ENCODE measurements at regions not wholly inside any gene's neighbourhood (a gene's known extent, or its start where the extent isn't known, plus 50 kb on each side); places are given as distances from the start of the nearest gene placed in this dataset.

- no TSS peak for BruUV-seq (replicated peaks)
- dilution Hi-C loops (cut with MboI; ENCODE audit: extremely low pct_ligation_motif_present, low sequenced_read_pairs) = no loop called here
Observed at GRCh38 chr13:81080911-81081454, 740.1 kb upstream of the SPRY2 start.

More at GRCh38 chr13:81080911-81081454, 740.1 kb upstream of the SPRY2 start:
- FAIRE-seq (no peak), DNase-seq (ENCODE audit: low read depth, low spot score) (no peak)
- Histone ChIP-seq H3K9ac (replicated peaks; ENCODE audit: extremely low read depth, insufficient read depth, low read length) (no peak overlapping the region), H3K27me3 (ENCODE audit: control insufficient read depth in 2 of 2, insufficient read depth in 2 of 2, low read length in 2 of 2) (no peaks in the 10 kb centered on the region), H4K20me1 (replicated peaks; ENCODE audit: control insufficient read depth, extremely low read depth, insufficient read depth, low read length) (no peaks in the 10 kb centered on the region), H3K27ac (ENCODE audit: insufficient read depth, low read depth, low read length) (no peak overlapping the region), H3K4me3 (replicated peaks in 1 of 3; ENCODE audit: insufficient read depth in 1 of 3, low read depth in 1 of 3, low read length in 3 of 3) (no peak overlapping the region), H3K36me3 (ENCODE audit: control insufficient read depth in 2 of 2, extremely low read depth in 1 of 2, insufficient read depth in 2 of 2, low read length in 2 of 2) (no peaks in the 10 kb centered on the region), H2AFZ (ENCODE audit: low read depth, low read length) (no peak overlapping the region), H3K79me2 (ENCODE audit: control insufficient read depth, insufficient read depth, low read length) (no peaks in the 10 kb centered on the region), H3K9me1 (replicated peaks; ENCODE audit: control insufficient read depth, extremely low read depth, insufficient read depth, low read length) (no peaks in the 10 kb centered on the region), H3K4me2 (ENCODE audit: insufficient read depth, low read length) (no peak overlapping the region), H3K9me3 (replicated peaks; ENCODE audit: control insufficient read depth, insufficient read depth, low read length) (no peaks in the 10 kb centered on the region), H3K4me1 (ENCODE audit: control insufficient read depth, extremely low read depth, insufficient read depth, low read length) (no peaks in the 10 kb centered on the region)
- ChIA-PET CTCF (no interaction called here), POLR2A (interaction anchor here (0.5 kb wide), 1 partner anchor 295 kb away, joined by 3 read pairs; no protein-coding TSS in a partner anchor)
- TF ChIP-seq POLR2A (IDR thresholded peaks at IDR 0.05; ENCODE audit: low read depth, low read length) (no peak), MYC (IDR thresholded peaks at IDR 0.05; ENCODE audit: low read depth, low read length) (no peak), POLR2AphosphoS5 (IDR thresholded peaks at IDR 0.05; ENCODE audit: insufficient read depth, low read depth, low read length) (no peak), EZH2 (IDR thresholded peaks at IDR 0.05; ENCODE audit: borderline replicate concordance, low read depth, low read length, severe bottlenecking) (no peak), JUN (IDR thresholded peaks at IDR 0.05; ENCODE audit: borderline replicate concordance, insufficient read depth, insufficient read length, low read depth) (no peak), CTCF (IDR thresholded peaks at IDR 0.05; ENCODE audit: extremely low read depth in 1 of 2, insufficient read depth in 1 of 2, low read depth in 1 of 2, low read length in 2 of 2) (no peak), FOS (IDR thresholded peaks at IDR 0.05; ENCODE audit: borderline replicate concordance, insufficient read depth, low read length) (no peak), MAX (IDR thresholded peaks at IDR 0.05; ENCODE audit: insufficient read depth, insufficient read length) (no peak), GATA2 (IDR thresholded peaks at IDR 0.05; ENCODE audit: insufficient read depth, insufficient read length, low read depth, low read length) (no peak)
- intact Hi-C loops (cut with micrococcal nuclease) = no loop called here

Data from endothelial cell of umbilical vein (primary cell).